ENCODE measurements at regions not wholly inside any gene's neighbourhood (a gene's known extent, or its start where the extent isn't known, plus 50 kb on each side); places are given as distances from the start of the nearest gene placed in this dataset.
"Not testable (repeated sequence)": the region's sequence is repeated elsewhere in the genome, so short reads cannot be mapped to it uniquely, and the experiment has no call there.

DNA sequence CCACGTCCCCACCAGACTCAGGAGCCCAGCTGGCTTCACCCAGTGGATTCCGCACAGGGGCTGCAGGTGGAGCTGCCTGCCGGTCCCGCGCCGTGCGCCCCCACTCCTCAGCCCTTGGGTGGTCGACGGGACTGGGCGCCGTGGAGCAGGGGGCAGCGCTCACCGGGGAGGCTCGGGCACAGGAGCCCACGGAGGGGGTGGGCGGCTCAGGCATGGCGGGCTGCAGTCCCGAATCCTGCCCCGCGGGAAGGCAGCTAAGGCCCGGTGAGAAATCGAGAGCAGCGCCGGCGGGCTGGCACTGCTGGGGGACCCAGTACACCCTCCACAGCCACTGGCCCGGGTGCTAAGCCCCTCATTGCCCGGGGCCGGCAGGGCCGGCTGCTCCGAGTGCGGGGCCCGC lies 855.0 kb upstream of the SLC35B3 start:
- TF ChIP-seq, protein P1, sequence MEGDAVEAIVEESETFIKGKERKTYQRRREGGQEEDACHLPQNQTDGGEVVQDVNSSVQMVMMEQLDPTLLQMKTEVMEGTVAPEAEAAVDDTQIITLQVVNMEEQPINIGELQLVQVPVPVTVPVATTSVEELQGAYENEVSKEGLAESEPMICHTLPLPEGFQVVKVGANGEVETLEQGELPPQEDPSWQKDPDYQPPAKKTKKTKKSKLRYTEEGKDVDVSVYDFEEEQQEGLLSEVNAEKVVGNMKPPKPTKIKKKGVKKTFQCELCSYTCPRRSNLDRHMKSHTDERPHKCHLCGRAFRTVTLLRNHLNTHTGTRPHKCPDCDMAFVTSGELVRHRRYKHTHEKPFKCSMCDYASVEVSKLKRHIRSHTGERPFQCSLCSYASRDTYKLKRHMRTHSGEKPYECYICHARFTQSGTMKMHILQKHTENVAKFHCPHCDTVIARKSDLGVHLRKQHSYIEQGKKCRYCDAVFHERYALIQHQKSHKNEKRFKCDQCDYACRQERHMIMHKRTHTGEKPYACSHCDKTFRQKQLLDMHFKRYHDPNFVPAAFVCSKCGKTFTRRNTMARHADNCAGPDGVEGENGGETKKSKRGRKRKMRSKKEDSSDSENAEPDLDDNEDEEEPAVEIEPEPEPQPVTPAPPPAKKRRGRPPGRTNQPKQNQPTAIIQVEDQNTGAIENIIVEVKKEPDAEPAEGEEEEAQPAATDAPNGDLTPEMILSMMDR (IDR thresholded peaks at IDR 0.05 in 8 of 11, conservative IDR thresholded peaks at IDR 0.05 in 3 of 11) = not testable (repeated sequence)
- TF ChIP-seq POLR2A (IDR thresholded peaks at IDR 0.05) = not testable (repeated sequence)

Data from spleen (tissue), 7 donors.